Psoas muscle (tissue), 7 donors: ENCODE measurements at regions not wholly inside any gene's neighbourhood (a gene's known extent, or its start where the extent isn't known, plus 50 kb on each side); places are given as distances from the start of the nearest gene placed in this dataset.

ENCODE experiments used
- ATAC-seq, 4 donors: fragments of 200-7000 bp; cut with Tn5 transposase; one replicate each; pipeline ENCODE4 v1.9.1; 2020; ENCODE audit warnings: moderate library complexity in 3 of 4, mild to moderate bottlenecking in 2 of 4
- DNase-seq, 2 donors: peaks; one replicate each; pipeline ENCODE4 v3.0.0-alpha.2; 2020
- H3K27ac ChIP-seq: fragments of 200-600 bp; one replicate; pipeline ENCODE4 v1.8.0; 2022
- H3K27me3 ChIP-seq, 3 donors: fragments of 200-600 bp in 1 of 3; one replicate each; pipeline versions ENCODE4 v1.6.1 to v1.8.0; 2013 to 2022; ENCODE audit warnings: low read length in 2 of 3, mild to moderate bottlenecking in 2 of 3, moderate library complexity in 1 of 3; ENCODE audit not compliant: insufficient read depth in 3 of 3
- H3K36me3 ChIP-seq, 2 donors: fragments of 200-600 bp in 1 of 2; one replicate each; pipeline versions ENCODE4 v1.6.1 to v1.8.0; 2013 to 2022; ENCODE audit warnings: low read depth in 1 of 2, mild to moderate bottlenecking in 1 of 2, moderate library complexity in 1 of 2; ENCODE audit not compliant: insufficient read depth in 1 of 2
- H3K4me1 ChIP-seq: fragments of 200-600 bp; one replicate; pipeline ENCODE4 v1.8.0; 2022
- H3K4me3 ChIP-seq: fragments of 200-600 bp; one replicate; pipeline ENCODE4 v1.8.0; 2022; ENCODE audit warnings: mild to moderate bottlenecking
- H3K9me3 ChIP-seq: fragments of 200-600 bp; one replicate; pipeline ENCODE4 v1.8.0; 2022
- WGBS, 3 donors: extraction: QIAGEN DNeasy Blood & Tissue Kit; methylation state at CpG; one replicate each; pipeline versions ENCODE4 v1.1.6 to v1.1.7; 2013; 5-methylcytosine and 5-hydroxymethylcytosine counted together
- intact Hi-C, 2 donors: fragments of 100-400 bp; cut with DNase I; formaldehyde crosslinking; loops; one replicate each; pipeline versions ENCODE4 v1.11.0 to v1.14.2; 2022
- TF ChIP-seq, protein P1 (sequence below): fragments of 200-600 bp; IDR thresholded peaks from one replicate; pipeline ENCODE4 v1.8.0; 2022; ENCODE audit warnings: antibody characterized with exemption
- donor health status: healthy with polysubstance abuse.
- donor health status: DM: no; HTN: no; CAD: no; lungs with moderate emphysema.
- donor health status: Bipolar disorder and iron deficiency.
- donor health status: healthy.
- donor health status: DM: yes; HTN: yes; CAD: no.
- donor health status: DM: no; HTN: no; CAD: no.
- donor health status: DM: yes; HTN: yes; CAD: no.

DNA sequence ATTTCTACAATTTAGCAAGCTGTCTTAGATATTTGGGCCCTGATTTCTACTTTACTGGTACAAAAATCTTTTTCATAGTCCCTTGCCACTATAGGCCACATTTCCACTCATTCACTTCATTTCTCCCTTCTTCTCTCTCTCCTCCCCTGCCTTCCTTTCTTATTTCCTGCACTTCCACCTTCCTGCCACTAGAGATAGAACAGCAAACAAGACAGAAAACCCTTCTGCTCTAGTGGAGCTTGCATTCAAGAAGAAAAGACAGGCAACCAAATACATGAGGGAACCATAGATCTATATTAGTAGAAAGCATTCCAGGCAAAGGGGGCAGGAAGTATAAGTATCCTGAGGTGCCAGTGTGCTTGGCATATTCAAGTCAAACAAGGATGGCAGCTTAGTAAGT lies 623.5 kb downstream of the FLRT2 start:
- TF ChIP-seq, protein P1, sequence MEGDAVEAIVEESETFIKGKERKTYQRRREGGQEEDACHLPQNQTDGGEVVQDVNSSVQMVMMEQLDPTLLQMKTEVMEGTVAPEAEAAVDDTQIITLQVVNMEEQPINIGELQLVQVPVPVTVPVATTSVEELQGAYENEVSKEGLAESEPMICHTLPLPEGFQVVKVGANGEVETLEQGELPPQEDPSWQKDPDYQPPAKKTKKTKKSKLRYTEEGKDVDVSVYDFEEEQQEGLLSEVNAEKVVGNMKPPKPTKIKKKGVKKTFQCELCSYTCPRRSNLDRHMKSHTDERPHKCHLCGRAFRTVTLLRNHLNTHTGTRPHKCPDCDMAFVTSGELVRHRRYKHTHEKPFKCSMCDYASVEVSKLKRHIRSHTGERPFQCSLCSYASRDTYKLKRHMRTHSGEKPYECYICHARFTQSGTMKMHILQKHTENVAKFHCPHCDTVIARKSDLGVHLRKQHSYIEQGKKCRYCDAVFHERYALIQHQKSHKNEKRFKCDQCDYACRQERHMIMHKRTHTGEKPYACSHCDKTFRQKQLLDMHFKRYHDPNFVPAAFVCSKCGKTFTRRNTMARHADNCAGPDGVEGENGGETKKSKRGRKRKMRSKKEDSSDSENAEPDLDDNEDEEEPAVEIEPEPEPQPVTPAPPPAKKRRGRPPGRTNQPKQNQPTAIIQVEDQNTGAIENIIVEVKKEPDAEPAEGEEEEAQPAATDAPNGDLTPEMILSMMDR: no peak
- intact Hi-C loops: no loop called here
- no peaks in the 10 kb centered on the region for H3K9me3 ChIP-seq
- DNase-seq (no peak), ATAC-seq (no peak)
- H3K36me3 ChIP-seq: no peaks in the 10 kb centered on the region
- no peak overlapping the region for H3K27ac ChIP-seq
- H3K27me3 ChIP-seq: no peaks in the 10 kb centered on the region
- H3K4me1 ChIP-seq: no peaks in the 10 kb centered on the region
- H3K4me3 ChIP-seq: no peak overlapping the region

DNA sequence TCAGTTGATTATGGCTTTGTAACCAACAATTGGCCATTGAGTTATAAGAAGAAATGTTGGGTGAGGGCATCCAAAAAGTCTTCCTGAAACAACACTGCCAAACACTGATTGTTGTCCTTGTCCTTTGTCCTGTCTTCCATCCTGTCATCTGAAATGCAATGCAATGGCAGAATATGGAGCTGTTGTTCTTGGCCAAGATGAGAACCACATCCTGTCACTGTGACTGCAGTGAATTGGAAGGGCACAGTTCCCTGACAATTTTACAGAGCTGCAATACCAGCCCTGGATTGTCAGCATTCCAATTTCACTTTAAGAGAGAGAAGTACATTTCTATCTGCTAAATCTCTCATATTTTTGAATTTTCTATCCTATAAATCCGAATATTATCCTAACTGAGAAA lies 613.3 kb downstream of the FLRT2 start:
- H3K27ac ChIP-seq: no peak overlapping the region
- no peaks in the 10 kb centered on the region for H3K36me3 ChIP-seq
- no peak overlapping the region for H3K4me3 ChIP-seq
- WGBS, 3 donors: 62 to 73% (median 69%) methylated on average over 1 of the region's 1 CpG
- intact Hi-C loops: no loop called here
- peaks cover 3% of the 10 kb centered on the region for H3K9me3 ChIP-seq
- no peak for DNase-seq
- no peaks in the 10 kb centered on the region for H3K4me1 ChIP-seq
- no peaks in the 10 kb centered on the region for H3K27me3 ChIP-seq
- TF ChIP-seq, protein P1: no peak
- no peak for ATAC-seq

DNA sequence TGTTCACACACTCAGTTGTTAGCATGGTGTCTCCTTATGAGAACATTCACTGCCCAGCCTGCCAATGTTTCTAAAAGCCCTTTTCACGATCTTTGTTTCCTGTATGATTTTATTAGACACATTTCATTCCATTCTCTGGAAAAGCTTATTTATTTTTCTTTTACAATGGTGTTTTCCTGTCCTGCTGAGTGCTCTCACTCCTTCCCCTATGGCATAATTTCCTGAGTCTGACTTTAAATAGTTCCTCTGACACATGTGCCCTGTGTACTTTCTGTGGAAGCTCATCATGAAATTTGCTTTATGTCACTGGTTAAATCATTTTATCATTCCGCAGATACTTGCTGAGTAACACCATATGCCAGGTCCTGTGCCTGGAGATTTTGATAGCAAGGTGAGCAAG lies 612.0 kb downstream of the FLRT2 start:
- H3K4me3 ChIP-seq: no peak overlapping the region
- intact Hi-C loops: no loop called here
- H3K27me3 ChIP-seq: no peaks in the 10 kb centered on the region
- no peak for ATAC-seq
- H3K36me3 ChIP-seq: no peaks in the 10 kb centered on the region
- H3K4me1 ChIP-seq: no peaks in the 10 kb centered on the region
- no peak overlapping the region for H3K27ac ChIP-seq
- DNase-seq: no peak
- TF ChIP-seq, protein P1: no peak
- peaks cover 3% of the 10 kb centered on the region for H3K9me3 ChIP-seq
- WGBS, 3 donors: 56 to 71% (median 62%) methylated on average over 2 of the region's 2 CpGs

DNA sequence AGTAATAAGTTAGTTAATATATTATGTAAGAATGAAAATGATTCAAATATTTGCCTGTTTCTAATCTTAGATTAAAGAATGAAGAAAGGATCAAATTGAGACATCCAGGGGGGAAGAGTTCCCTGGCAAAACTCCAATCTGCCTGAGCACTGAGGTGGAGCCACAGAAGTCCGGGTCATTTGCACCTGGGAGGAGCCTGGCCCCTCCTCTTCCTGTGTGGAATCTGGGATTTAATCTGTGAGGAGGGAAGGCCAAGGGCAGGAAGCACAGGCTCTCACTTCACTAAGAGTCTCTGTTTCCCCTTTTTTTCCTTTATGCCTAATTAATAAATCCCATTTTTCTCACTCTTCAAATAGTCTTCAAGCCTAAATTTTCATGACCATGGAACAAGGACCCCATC lies 599.5 kb downstream of the FLRT2 start:
- ATAC-seq: no peak
- Histone ChIP-seq H3K27me3 (no peaks in the 10 kb centered on the region), H3K4me3 (no peak overlapping the region), H3K4me1 (no peaks in the 10 kb centered on the region), H3K9me3 (no peaks in the 10 kb centered on the region), H3K36me3 (no peaks in the 10 kb centered on the region), H3K27ac (no peak overlapping the region)
- intact Hi-C loops: no loop called here
- 58 to 75% (median 63%) methylated on average over 1 of the region's 1 CpG for WGBS, 3 donors
- TF ChIP-seq, protein P1: no peak
- DNase-seq: no peak

DNA sequence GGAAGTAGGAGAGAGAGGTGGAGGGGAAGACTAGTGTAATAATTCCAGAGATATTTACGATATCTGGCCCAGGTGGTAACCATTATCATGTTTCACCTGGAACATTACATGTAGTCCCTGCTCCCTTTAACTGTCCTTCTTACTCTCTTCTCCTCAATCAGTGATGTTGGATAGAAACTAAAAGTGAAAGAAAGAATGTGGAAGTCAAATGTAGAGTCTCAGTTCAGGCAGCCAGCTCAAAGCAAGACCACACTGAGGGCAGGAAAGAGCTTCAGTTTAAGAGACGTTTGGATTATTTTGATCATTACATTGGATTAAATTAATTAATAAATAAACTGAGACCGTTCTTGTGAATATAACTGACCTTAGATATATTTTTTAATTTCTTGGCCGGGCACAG lies 594.4 kb downstream of the FLRT2 start:
- intact Hi-C loops: no loop called here
- TF ChIP-seq, protein P1: no peak

More for the DNA sequence above, 594.4 kb downstream of the FLRT2 start:
- no peaks in the 10 kb centered on the region for H3K4me1 ChIP-seq
- no peak overlapping the region for H3K4me3 ChIP-seq
- no peak overlapping the region for H3K27ac ChIP-seq
- WGBS, 3 donors: 79 to 90% (median 82%) methylated on average over 4 of the region's 4 CpGs
- H3K27me3 ChIP-seq: no peaks in the 10 kb centered on the region
- no peak for DNase-seq
- no peaks in the 10 kb centered on the region for H3K9me3 ChIP-seq
- no peaks in the 10 kb centered on the region for H3K36me3 ChIP-seq
- ATAC-seq: no peak
